SK-N-SH treated with all-trans-retinoic acid at 6 μM for 48 hours (cell line): ENCODE measurements at regions not wholly inside any gene's neighbourhood (a gene's known extent, or its start where the extent isn't known, plus 50 kb on each side); places are given as distances from the start of the nearest gene placed in this dataset.
A peak's percentile ranks its signal among the peaks of the same experiment; 100 is the strongest.

Experiments used
- ATAC-seq: fragments of 200-7000 bp; cut with Tn5 transposase; 3 replicates; pipeline ENCODE4 v1.9.1; 2020; ENCODE audit warnings: mild to moderate bottlenecking, moderate library complexity
- ARNTL ChIP-seq: fragments of 450-650 bp; formaldehyde crosslinking; IDR thresholded peaks from 2 replicates; pipeline ENCODE4 v1.5.0; 2020; ENCODE audit warnings: low read depth, mild to moderate bottlenecking, moderate library complexity, borderline replicate concordance
- BACH2 ChIP-seq: fragments of 250-450 bp; sonication (Bioruptor Pico); IDR thresholded peaks from 2 replicates; pipeline ENCODE4 v1.9.0; 2021; ENCODE audit warnings: mild to moderate bottlenecking, borderline replicate concordance
- CREB5 ChIP-seq: fragments of 250-450 bp; sonication (Bioruptor Pico); IDR thresholded peaks from 2 replicates; pipeline ENCODE4 v1.5.1; 2020; ENCODE audit warnings: low read depth, mild to moderate bottlenecking, moderate library complexity
- CSDC2 ChIP-seq: fragments of 250-450 bp; sonication (Bioruptor Pico); IDR thresholded peaks from 2 replicates; pipeline ENCODE4 v1.5.0; 2020; ENCODE audit warnings: mild to moderate bottlenecking, moderate library complexity
- CSRNP3 ChIP-seq: fragments of 250-450 bp; sonication (Bioruptor Pico); IDR thresholded peaks from 2 replicates; pipeline ENCODE4 v1.5.1; 2021; ENCODE audit warnings: mild to moderate bottlenecking, moderate library complexity
- ESRRG ChIP-seq: fragments of 250-450 bp; sonication (Bioruptor Pico); IDR thresholded peaks from 2 replicates; pipeline ENCODE4 v1.6.1; 2021; ENCODE audit warnings: mild to moderate bottlenecking
- ISL1 ChIP-seq: fragments of 250-450 bp; sonication (Bioruptor Pico); IDR thresholded peaks from 2 replicates; pipeline ENCODE4 v2.1.2; 2022; ENCODE audit warnings: mild to moderate bottlenecking, moderate library complexity
- OSR1 ChIP-seq: fragments of 250-450 bp; sonication (Bioruptor Pico); IDR thresholded peaks from 2 replicates; pipeline ENCODE4 v1.8.0; 2022; ENCODE audit warnings: moderate library complexity, mild to moderate bottlenecking, inconsistent platforms
- PATZ1 ChIP-seq: fragments of 250-450 bp; sonication (Bioruptor Pico); IDR thresholded peaks from 2 replicates; pipeline ENCODE4 v1.8.0; 2020; ENCODE audit warnings: mild to moderate bottlenecking, moderate library complexity, borderline replicate concordance
- POU6F1 ChIP-seq: fragments of 250-450 bp; sonication (Bioruptor Pico); IDR thresholded peaks from 2 replicates; pipeline ENCODE4 v1.8.0; 2021; ENCODE audit warnings: low read depth, mild to moderate bottlenecking, moderate library complexity, borderline replicate concordance
- RARB ChIP-seq: fragments of 250-450 bp; sonication (Bioruptor Pico); IDR thresholded peaks from 2 replicates; pipeline ENCODE4 v1.8.0; 2021; ENCODE audit warnings: mild to moderate bottlenecking, moderate library complexity
- SNAI2 ChIP-seq: fragments of 250-450 bp; sonication (Bioruptor Pico); IDR thresholded peaks from 2 replicates; pipeline ENCODE4 v1.5.0; 2020; ENCODE audit warnings: mild to moderate bottlenecking, moderate library complexity
- TCF4 ChIP-seq: fragments of 250-450 bp; sonication (Bioruptor Pico); IDR thresholded peaks from 2 replicates; pipeline ENCODE4 v1.8.0; 2021; ENCODE audit warnings: mild to moderate bottlenecking, moderate library complexity, borderline replicate concordance
- TOX ChIP-seq: fragments of 250-450 bp; sonication (Bioruptor Pico); IDR thresholded peaks from 2 replicates; pipeline ENCODE4 v1.8.0; 2021; ENCODE audit warnings: mild to moderate bottlenecking, moderate library complexity, borderline replicate concordance
- TSHZ2 ChIP-seq: fragments of 250-450 bp; sonication (Bioruptor Pico); IDR thresholded peaks from 2 replicates; pipeline ENCODE4 v1.5.0; 2020; ENCODE audit warnings: mild to moderate bottlenecking, moderate library complexity
- ZC3H10 ChIP-seq: fragments of 250-450 bp; sonication (Bioruptor Pico); IDR thresholded peaks from 2 replicates; pipeline ENCODE4 v1.5.1; 2021; ENCODE audit warnings: mild to moderate bottlenecking, moderate library complexity
- ZFP3 ChIP-seq: fragments of 250-450 bp; sonication (Bioruptor Pico); IDR thresholded peaks from 2 replicates; pipeline ENCODE4 v1.5.0; 2020; ENCODE audit warnings: mild to moderate bottlenecking, moderate library complexity
- ZFP30 ChIP-seq: fragments of 450-650 bp; formaldehyde crosslinking; IDR thresholded peaks from 2 replicates; pipeline ENCODE4 v1.5.0; 2022; ENCODE audit warnings: mild to moderate bottlenecking, moderate library complexity
- ZNF565 ChIP-seq: fragments of 450-650 bp; formaldehyde crosslinking; conservative IDR thresholded peaks from 2 replicates; pipeline ENCODE4 v1.5.0; 2020; ENCODE audit warnings: low read depth, mild to moderate bottlenecking, moderate library complexity
- ZNF8 ChIP-seq: fragments of 450-650 bp; formaldehyde crosslinking; IDR thresholded peaks from 2 replicates; pipeline ENCODE4 v1.5.0; 2020; ENCODE audit warnings: mild to moderate bottlenecking, moderate library complexity

GRCh38 chr10:23630376-23630775 lies 191.5 kb downstream of the OTUD1 start:
- no peak for TF ChIP-seq PATZ1 (CRISPR knock-in tag)
- TF ChIP-seq CSDC2 (CRISPR knock-in tag) = no peak
- TF ChIP-seq RARB (CRISPR knock-in tag) = no peak
- no peak for TF ChIP-seq ESRRG
- no peak for TF ChIP-seq ZFP3
- no peak for TF ChIP-seq ZNF8 (CRISPR knock-in tag)
- no peak for TF ChIP-seq ISL1
- no peak for TF ChIP-seq SNAI2 (CRISPR knock-in tag)
- TF ChIP-seq POU6F1 (CRISPR knock-in tag) = no peak
- no peak for TF ChIP-seq ZNF565 (CRISPR knock-in tag)
- no peak for TF ChIP-seq ZFP30
- no peak for TF ChIP-seq ZC3H10
- TF ChIP-seq BACH2 (CRISPR knock-in tag) = no peak
- no peak for TF ChIP-seq OSR1 (CRISPR knock-in tag)
- TF ChIP-seq TSHZ2 (CRISPR knock-in tag) = no peak
- TF ChIP-seq CSRNP3 = no peak
- TF ChIP-seq ARNTL (CRISPR knock-in tag) = no peak
- no peak for TF ChIP-seq CREB5 (CRISPR knock-in tag)
- no peak for TF ChIP-seq TCF4 (CRISPR knock-in tag)
- TF ChIP-seq TOX (CRISPR knock-in tag) = no peak
- ATAC-seq = no peak

- TF ChIP-seq TCF4 (CRISPR knock-in tag) = no peak
- TF ChIP-seq ISL1 = no peak
- TF ChIP-seq CSDC2 (CRISPR knock-in tag) = no peak
- no peak for TF ChIP-seq TSHZ2 (CRISPR knock-in tag)
- peak; percentile 82 for ATAC-seq
Measured at GRCh38 chr10:23630885-23631284, 192.0 kb downstream of the OTUD1 start.
